HG03196 (cell line): ENCODE measurements at regions not wholly inside any gene's neighbourhood (a gene's known extent, or its start where the extent isn't known, plus 50 kb on each side); places are given as distances from the start of the nearest gene placed in this dataset.

ENCODE experiments used
- ATAC-seq: cut with Tn5 transposase; IDR thresholded peaks from one replicate; pipeline ENCODE4 v1.9.1; 2021; ENCODE audit not compliant: unreplicated experiment

DNA sequence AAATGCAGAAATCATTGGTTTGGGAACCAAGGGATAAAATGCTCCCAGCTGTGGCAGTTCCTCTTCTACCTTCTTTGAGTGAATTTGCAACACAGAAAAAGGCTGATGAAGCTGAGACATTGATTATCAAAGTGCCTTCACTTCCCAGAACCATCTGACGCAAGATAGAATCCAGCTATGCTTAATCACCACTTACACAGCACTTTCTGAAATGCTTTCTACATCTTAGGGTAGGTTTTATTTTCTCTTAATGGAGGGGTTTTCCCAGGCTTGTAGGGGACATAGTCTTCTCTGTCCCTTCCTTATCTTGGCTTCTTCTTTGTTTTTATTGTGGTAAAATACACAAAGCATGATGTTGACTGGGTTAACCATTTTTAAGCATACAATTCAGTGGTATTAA lies 332.6 kb upstream of the ZNF32 start:
- ATAC-seq = no peak

DNA sequence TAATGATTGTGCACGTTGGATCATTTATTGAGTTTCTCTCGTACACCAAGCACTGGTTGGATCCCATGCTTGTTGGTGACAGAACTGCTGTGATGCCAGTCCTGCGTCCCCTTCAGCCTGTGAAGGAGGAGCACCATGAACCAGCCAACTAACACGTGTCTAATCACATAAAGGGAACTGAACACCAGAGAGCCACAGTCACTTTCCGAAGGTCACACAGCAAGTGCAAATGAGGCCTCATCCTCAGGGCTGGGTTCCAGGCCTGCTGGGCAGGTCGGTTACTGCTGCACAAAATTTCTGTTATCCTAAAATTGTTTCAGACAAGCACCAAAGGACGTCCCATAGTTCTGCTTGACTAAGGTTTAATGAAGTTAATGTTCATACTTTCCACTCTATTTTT lies 332.0 kb upstream of the ZNF32 start:
- ATAC-seq = no peak

DNA sequence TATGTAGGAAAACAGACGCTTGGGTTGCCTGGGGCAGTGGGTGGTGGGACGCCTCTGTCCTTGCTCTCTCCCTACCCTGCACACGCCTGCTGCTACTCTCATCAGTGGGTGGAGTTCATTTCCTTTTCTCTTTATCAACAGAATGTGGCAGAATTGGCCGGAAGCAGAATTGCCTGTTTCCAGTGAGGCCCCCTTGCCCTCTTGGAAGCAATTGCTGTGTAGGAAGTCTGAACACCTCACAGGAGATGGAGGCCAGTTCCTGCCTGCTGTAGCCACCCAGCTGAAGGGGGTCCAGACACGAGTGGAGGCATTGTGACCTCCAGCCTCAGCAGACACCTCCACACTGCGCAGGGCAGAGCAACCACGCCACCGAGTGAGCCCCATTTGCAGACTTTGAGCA lies 331.6 kb upstream of the ZNF32 start:
- ATAC-seq = no peak

DNA sequence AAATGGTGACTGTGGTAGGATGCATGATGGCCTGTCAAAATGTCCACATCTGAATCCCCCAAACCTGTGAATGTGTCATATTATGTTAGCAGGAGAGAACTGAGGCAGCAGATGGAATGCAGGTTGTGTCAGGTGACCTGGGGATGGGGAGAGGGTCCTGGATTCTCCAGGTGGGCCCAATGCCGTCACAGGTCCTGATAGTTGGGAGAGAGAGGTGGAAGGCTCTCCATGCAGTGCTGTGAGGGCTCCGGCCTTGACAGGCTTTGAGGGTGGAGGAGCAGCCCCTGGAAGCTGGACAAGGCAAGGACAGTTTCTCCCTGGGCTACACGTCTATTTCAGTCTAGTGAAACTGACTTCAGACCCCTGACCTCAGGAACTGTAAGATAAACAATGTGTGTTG lies 330.9 kb upstream of the ZNF32 start:
- no peak for ATAC-seq

DNA sequence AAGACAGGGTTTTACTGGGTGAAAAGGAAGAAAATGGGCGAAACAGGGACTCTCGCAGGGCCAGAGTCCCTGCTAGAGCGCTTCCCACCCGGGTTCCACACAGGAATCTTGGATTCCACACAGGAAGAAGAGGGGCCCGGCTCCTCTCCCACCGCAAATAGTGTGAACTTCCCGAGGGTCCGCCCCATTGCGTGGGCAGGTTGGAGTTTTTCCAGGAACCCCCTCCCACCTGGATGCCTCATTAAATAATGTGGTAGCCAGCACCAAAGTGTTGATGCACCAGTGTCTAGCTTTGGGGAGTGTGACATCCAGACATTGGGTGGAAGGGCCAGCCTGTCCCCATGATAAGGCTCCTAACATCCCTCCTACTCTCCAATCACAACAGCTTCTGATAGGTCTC lies 330.3 kb upstream of the ZNF32 start:
- no peak for ATAC-seq

DNA sequence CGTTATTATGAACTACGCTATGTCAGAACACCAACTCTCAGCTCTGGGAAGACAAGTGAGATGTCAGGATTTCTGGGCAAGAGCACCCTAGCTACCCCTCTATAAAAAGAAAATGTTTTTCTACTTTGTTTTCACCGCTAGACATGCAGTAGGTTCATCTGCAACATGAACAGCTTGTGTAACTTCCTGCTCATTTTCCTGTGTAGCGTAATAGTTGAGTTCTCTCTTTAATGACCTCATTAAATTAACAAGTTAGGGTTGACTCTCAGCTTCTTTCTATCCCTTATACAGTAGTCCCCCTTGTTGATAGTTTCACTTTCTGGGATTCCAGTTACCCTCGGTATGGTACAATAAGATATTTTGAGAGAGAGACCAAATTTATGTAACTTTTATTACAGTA lies 329.4 kb upstream of the ZNF32 start:
- ATAC-seq = no peak

DNA sequence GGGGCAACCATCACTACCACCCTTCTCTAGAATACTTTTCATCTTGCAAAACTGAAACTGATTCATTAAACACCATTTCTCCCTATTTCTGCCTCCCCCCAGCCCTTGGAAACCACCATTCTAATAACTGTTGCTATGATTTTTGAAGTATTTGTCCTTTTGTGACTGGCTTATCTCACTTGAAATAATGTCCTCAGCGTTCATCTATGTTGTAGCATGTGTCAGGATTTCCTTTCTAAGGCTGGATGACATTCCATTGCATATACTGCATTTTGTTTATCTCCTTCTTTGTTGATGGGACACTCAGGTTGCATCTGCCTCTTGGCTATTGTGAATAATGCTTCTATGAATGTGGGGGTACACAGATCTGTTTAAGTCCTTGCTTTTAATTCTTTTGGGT lies 327.6 kb upstream of the ZNF32 start:
- no peak for ATAC-seq

DNA sequence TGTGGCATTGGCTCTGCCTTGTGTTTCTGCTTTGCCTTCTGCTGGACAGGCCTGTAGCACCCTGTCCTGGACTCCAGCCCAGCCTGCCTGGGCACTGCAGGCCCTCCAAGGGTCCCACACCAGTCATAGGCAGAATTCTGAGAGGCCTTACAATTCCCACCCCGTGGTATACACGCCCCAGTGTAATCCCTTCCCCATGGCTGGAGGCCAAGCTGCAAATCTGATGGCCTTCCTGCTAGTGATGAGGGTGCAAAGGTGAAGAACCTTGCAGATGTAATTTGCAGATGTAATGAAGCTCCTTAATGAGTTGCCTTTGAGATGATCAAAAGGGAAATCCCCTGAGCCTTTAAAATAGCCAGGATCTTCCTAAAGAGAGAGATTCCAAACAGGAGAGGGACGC lies 325.1 kb upstream of the ZNF32 start:
- ATAC-seq = no peak

DNA sequence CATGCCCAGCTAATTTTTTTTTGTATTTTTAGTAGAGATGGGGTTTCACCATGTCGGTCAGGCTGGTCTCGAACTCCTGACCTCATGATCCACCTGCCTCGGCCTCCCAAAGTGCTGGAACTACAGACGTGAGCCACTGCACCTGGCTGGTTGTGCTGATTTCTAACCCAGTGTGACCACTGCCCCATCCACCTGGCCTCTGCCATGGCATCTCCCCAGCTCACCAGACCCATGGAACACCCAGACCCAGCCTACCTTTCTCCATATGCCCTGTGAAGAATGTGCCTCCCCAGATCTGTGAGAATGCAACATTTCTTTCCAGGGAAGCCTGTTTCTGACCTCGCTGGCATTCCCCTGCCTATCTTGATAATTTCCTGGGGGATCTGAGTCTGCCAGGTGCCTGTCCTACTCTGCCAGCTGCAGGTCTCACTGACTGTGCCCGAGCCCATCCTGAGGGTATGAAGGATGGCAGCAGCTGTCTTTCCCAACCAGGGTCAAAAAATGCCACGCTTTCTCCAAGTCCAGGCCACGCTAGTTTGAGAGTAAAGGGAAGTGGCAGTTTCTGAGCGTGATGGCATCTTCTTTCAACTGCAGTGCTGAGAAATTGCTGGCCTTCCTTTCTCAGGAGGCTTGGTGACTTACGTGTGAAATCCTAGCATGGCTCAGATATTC lies 324.4 kb upstream of the ZNF32 start:
- no peak for ATAC-seq

DNA sequence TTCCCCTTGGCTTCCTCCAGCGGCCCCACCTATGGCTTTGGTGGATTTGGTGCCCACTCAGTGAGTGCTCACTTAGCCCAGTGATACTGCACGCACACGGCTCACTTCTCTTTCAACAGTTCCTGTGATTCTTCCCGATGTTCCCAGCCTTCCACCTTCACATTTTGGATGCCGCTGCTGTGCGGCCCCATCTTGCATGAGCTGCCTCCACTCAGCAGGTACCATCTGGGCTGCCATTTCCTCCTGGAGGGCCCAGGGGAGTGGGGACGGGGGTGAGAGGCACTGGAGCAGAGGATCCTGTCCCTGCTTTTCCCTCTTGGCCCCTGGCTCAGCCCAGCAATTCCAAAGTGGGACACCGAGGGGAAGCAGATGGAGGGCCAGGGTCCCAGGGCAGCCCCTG lies 323.3 kb upstream of the ZNF32 start:
- no peak for ATAC-seq

DNA sequence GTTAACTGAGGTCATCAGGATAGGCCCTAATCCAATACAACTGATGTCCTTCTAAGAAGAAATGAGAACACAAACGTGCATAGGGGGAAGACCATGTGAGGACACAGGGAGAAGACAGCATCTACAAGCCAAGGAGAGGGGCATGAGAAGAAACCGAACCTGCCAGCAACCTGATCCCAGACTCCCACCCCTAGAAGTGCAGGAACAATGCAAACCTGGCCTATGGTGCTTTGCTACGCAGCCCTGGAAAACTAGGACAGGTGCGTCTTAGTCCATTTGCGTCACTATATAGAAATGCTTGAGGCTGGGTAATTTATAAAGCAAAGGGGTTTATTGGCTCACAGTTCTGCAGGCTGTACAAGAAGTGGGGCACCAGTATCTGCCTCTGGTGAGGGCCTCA lies 322.6 kb upstream of the ZNF32 start:
- ATAC-seq = no peak

DNA sequence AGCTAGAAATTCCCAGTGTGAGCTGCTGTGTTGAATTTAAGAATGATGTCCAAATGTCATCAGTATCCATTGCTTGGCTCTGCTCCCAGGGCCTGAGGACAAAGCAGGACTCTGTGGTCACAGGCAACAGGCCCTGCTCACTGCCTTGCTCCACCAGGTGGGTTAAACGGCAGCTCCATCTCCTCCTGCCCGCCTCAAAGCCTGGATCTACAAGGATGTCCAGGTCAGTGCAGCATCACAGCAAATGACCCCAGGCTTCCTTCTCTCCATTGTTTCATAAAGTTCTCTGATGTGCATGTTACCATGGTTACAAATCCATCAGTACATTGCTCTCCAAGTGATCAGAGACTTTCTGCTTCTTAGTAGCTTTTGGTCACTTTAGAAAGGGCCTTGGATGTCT lies 322.0 kb upstream of the ZNF32 start:
- ATAC-seq = no peak

DNA sequence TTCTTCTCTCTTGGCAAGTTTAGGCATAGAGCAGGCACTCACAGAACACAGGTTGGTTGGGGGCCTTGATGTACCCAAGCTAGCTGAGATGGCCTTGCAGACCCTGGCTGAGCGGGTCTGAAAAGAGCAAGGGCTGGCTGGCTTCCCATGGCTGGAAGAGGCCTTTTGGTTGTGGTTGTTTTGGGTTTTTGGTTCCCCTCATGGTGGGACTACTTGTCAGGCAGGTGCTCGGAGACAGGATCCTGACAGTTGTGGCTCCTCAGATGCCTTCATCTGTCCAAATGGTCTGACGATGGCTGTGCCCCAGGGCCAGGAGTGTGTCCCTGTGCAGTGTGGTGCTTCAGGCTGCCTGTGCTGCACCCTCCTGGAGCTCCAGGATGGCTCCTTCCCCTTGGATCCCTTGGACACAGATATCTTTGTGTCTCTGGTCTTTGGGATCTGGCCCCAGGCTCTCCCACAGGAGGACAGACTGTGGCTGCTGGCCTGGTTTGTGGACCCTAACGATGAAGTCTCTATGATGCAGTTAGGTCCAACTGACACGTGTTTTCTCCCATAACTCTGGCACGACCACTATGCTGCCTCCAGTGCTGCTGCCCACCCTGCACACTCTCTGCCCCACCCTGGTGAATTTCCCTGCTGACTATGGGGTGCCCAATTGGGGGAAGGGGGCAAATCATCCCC lies 321.5 kb upstream of the ZNF32 start:
- ATAC-seq = no peak

DNA sequence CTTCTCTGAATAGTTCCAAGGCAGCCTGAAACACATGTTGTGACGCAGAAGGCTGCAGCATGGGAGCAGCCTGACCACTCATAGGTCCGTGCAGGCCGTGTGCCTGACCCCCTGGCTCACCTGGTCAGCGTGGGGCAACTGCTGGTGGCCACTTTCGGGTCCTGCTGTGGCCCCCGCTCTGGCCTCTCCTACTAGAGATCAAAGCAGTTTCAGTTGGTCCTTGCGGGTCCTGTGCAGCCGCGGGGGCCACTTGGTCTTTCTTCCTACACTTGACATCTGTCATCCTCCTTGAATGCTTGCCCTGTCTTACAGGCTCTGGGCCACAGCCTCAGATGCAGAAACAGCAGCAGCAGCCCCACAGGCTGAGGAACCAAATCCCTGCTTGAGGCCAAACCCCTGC lies 320.8 kb upstream of the ZNF32 start:
- no peak for ATAC-seq

DNA sequence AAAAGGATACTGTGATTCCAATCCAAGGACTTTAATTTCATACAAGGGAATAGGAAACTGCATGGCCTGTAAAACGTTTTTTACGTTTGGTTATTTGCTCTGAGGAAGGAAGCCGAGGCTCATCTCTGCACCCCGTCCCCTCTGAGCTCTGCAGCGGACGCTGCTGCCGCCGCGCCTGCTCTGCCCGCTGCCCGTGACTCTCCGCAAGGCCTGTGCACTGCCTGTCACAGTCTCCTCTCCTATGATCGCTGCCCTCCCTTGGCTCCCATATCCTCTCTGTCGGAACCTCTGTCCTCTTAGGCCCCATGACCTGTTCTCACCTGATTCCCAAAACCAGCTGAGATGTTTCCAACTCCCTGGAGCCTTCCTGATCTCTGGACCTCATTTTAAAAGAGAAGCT lies 320.3 kb upstream of the ZNF32 start:
- ATAC-seq = no peak

DNA sequence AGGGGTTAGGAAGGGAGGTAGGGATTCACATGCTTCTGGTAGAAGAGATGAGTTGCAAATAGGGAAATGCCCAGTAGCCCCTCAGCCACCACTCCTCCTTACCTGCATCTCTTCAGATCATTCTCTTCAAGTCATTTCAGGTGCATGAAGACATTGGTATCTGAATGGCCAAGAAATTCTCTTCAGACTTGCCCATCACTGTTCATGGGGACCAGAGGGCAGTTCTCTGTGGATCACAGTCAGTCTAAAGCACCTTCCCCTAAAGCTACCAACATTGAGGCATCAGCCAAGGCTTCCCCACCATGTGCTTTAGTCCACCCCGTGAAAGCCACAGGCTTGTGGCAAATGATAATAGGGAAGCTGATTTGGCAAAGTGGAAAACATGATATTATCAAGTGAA lies 319.4 kb upstream of the ZNF32 start:
- no peak for ATAC-seq

DNA sequence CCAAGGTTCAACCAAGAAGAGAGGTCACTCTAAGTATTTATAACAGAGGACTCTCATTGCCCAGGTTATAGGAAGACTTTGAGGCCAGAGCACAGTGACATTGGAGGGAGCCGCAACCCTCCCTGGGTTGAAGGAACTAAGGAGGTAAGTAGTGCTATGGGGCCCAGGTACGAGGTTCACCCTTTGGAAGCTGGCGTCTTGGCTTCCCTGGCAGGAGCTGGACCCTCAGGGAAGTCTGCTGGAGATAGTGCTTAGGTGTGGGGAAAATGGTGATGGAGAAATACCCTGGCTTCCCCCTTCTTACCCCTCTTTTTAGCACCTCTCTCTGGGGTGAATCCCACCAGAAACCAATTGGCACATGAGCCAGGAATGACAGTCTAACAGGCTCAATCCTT lies 317.9 kb upstream of the ZNF32 start:
- no peak for ATAC-seq

DNA sequence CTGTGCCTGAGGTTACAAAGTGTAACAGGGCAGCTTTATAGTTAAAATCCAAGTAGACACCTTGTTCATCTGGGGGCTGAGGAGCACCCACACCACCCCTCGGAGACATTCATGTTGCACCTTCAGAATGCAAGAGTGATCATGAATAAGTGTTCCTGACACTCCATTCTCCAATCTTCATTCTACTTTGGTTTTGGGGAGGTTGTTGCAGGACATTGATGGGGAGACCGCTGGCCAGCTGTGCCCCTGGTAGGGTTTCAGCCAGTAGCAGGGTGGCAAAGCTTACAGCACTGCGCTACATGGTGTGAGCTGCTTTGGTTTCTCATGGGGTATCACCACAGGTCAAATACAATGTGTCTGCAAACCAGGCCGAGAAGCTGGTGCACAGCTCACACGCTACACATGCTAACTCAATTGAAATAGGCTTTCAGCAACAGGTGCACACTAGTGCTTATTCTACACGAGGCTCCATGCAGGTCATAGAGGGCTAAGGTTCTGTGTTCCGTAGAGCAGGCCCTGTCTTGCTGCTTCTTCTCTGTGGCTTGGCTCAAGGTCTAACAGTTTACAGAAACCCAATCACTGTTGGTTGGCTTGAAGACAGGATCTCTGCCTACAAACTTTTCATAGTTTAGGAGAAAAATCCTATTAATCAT lies 317.4 kb upstream of the ZNF32 start:
- no peak for ATAC-seq

DNA sequence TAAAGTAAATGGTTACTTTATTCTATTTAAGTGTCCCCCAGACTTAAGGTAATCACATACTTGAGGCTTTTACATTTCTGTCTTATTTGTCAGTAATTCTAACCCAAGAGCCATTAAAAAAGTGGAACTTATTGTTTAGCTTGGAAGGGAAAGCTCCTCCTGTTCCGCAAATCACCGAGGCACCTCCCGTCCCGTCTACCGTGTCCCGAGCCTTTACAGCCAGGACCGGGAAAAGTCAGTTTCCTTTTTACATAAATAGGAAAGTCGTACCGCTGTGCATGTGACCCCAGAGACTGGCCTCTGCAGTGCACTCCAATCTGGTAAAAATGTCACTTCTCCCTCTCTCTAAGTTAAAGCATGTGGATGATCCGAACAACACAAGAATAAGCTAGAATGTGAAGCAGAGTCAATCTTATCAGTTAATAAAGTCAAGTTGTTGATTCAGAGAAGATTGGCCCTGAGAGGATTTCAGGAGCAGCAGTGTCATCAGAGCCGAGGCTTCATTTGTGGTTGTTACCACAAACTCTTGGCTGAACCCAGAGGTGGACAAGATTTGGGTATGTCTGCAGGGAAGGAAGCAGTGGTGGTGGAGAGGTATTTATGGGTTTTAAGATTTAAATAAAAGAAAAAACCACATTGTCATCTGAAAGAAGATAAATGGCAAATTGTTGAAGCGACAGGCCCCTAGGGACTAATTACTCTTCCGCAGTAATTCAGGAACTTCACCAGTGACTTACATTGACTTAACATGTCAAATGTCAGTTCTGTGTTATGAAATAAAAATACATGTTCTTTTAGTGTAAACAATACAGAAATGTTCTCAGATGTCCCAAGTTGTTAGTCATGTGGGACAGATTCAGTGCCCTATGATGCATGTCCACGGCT lies 316.6 kb upstream of the ZNF32 start:
- peak; percentile 54 for ATAC-seq

DNA sequence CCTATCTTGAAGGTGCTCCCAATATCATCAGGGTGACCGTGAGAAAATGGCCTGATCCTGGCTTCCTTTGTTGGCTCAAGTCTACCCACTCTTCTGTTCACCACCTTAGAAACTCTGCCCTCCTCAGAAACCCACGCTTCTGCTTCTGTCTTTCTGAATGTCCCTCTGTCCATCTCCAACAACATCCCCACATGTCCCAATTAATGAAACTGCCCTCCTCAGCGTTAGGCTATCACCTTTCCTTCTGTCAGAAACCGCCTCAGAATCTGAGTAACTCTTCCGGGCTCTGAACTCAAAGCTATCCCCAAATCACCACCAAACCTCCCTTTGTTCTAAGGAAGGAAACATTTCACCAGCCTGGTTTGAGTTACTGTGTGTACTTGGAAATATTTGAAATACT lies 315.8 kb upstream of the ZNF32 start:
- ATAC-seq = no peak

DNA sequence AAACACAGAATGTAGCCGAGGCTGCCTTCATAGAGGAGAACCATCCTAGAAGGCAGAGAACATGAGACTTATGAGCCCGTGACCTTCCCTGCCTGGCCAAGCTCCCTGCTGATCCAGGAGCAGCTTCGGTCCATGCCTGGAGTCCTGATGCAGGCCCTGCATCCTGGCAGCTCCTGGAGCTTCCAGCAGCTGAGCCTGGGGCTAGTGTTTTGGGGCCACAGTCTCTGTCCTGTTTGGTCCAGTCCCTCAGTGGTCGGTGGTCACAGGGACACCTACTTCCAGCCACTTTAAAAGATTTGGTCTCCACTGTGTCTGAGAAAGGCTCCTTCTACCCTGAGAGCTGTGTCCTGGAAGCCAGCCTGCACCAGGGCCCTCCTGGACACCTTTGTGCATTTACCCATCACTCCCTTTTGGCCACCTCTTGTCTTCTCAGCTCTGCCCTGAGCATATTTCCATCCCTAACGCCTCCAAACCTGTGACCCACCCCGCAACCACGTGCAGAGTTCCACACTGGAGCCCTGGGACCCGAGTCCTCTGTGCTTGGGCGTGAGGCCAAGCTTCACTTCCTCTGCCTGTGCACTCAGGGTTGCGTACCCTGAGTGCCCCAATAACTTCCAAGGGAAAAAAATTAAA lies 315.2 kb upstream of the ZNF32 start:
- ATAC-seq = no peak
